ENCODE measurements at regions not wholly inside any gene's neighbourhood (a gene's known extent, or its start where the extent isn't known, plus 50 kb on each side); places are given as distances from the start of the nearest gene placed in this dataset.

DNA sequence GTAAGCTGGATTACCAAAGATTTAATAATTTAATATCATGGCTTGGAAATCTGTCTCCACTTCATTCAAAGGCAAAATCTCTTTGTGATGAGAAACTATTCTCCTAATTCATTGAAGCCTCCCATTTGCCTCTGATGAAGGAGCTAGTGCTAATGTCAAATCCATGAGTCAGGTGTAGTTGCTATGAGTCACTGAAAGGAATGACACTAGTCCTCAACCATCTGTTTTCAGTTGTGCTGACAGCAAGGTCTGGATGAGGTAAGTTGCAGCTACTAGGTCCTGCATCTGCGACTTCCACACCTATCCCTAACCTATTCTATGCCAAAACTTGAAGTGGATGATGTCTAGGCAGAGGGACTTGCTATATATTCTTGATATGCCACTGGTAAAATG is 324.0 kb upstream of the UBE2E3 start:
- DNase-seq, result no peak

DNA sequence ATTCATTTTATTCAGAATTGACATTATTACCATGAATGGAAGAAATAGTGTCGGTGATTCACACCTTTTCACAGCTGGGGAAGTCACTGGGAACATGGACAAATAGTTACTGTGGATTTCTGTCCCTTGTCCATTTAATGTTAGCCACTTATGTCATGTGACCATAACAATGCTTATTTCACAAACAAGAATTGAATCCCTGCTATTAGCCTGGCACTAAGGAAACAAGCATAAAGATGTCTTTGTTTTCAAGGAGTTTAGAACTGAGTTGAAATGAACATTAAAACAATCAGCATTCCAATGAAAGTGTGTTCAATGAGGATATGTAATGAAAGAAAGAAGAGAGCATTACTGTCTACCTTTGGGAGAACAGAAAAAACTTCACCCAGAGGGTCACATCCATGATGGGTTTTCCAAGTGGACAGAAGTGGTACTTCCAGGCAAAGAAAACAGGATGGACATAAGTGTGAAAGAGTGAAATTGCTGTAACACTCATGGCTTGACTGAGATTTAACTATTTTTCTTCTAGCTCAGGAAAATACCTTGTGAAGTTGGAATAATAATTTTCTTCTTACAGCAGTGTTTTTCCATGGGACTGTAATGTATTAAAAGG is 324.5 kb upstream of the UBE2E3 start:
- no peak for DNase-seq

DNA sequence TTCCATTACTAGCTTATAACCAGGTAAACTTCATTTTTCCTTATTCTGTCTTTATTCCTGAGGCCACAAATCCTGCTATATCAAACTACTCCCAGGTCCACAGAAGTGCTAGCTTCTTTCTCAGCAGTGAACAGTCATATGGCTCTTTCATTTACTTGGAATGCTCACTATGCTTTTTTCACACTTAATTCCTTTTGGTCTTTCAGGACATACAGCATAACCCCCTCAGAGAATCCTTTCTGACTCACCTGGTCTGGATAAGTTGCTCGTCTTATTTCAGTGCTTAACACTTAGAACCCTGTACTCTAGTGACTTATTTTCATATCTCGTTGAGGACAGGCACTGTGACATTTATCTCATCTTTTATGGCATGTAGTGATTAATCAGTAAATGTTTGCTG is 325.0 kb upstream of the UBE2E3 start:
- no peak for DNase-seq

DNA sequence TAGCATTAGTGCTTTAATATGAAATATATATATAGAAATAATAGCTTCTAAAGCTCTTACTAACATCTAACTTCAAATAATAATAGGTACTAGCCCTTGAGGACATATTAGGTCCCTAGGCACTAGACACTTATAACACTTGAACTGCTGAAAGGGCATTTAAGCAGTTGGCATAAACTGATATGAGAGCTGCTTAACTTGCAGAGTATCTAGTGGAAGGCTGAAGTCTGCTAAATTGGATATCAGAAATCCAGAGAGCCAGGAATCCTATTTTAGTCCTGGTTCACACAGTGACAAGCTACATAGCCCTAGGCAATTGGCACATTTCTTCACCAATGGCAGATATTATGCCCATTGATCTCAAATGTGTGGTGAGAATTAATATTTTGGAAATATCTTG is 326.9 kb upstream of the UBE2E3 start:
- DNase-seq, result no peak

DNA sequence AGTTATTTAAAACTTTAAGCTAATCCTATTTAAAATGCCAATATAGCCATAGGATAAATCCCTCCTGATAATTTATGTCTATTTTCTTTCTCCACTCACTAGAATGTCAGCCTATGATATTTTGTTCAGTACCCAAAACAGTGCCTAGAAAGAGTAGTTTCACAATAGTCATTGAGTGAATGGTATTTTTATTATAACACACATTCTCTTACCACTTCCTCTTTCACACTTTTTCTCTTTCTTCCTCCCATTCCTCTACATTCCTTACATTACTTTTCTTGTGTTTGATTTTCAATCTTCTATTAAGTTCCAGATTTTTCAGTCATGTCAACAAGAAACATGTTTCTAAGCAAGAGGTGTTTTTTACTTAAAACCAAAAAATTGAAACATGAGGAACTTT is 327.6 kb upstream of the UBE2E3 start:
- DNase-seq, result no peak

DNA sequence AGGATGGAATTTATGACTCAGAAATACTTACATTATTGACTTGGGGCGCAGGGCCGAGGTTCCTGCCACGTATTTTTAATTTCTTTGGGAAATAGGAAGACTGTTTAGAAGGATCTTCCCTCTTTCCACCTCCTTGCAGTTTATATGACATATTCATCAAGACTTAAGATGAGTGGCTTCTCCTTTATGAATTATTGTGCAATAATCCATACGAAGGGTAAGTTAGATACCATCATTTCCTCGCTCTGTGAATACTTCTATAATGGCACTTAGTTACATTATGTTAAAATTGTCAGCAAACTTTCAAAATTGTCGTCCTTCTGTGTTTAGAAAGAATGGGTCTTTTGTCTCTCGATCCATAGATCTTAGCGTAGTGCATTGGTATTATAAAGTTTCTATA is 328.8 kb upstream of the UBE2E3 start:
- DNase-seq, result no peak

DNA sequence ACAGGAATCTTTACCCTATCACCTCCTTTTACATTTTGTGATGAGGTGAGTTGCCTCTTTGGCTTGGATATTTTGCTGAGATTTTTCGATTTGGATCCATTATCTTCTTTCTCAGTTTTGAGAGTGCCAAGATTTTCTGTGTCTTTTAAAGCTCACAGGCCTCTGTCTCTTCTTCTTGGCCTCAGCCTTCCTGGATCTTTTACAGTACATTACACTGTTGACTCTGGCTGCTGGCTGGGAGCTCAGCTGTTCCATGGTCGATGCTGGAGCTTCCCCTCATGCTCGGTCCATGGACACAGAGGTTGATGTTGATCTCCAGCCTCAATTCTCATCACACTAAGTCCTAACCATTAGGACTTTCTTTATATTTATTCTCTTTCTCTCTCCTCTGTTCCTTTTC is 332.8 kb upstream of the UBE2E3 start:
- no peak for DNase-seq

DNA sequence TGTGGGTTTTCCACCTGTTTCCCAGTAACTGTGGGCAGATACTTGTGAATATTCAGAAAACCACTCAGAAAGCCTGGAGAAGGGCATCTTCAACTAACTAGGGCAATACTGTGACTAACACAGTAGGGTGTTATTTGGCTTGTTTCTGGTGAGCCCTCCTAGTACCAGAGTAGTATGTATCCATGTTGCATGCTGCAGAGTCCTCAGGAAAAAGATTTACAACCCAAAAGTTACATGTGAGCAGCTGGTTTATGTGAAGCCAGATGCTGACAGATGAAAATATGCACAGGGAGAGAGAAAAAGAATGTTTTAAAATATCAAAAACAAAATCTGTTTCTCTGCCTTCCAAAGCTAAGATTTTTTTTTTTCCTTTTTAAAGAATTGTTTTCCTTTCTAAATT is 333.2 kb upstream of the UBE2E3 start:
- DNase-seq, result no peak

DNA sequence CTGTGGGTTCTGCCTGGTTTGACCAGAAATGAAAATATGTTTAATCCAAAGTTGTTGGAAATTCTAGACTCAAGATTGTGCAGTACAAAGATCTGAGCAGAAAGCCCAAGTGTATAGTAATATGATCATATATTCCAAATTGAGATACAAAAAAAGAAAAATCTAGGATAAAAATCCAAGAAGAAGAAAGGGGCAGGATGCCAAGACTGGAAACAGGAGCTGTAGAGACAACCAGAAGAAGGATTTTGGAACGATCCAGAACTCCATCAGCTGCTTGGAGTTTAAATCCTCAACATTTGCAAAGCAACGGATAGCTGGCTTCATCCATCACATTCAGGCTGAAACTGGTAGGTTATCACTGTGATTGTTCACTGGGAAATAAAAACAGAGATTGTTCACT is 333.6 kb upstream of the UBE2E3 start:
- no peak for DNase-seq

DNA sequence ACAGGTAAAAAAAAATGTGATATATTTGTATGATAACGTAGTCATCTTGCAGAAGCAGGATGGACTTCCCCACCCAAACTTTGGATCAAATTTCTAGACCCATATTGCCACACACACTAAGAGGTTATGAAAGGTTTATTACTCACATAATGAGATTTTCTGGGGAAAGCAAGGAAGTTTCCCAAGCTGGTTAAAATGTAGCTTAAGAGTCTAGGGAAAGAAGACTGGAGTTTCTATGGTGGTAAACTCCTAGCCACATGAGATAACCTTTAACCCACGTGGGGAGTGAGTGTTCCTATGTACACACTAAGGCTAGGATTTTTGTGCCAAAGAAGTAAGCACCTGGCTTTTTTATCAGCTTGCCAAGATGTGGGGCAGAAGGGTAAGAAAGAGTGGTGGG is 335.7 kb upstream of the UBE2E3 start:
- DNase-seq, result no peak

DNA sequence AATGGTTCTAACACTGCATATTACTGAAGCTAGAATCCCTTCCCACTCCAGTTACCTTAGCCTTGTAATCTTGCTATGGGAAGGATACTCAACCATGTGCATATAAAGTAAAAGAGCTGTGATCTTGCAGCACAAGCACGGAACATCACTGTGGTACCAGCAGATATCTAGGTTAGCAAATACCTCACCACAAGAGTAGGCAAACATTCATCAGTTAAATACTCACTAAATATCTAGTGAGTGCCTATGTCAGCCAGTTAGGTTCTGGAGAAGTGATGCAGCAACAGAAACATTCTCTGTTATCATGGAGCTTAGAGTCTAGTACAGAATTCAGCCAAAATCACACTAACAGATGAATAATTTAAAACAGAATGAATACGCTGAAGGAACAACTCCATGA is 349.6 kb upstream of the UBE2E3 start:
- no peak for DNase-seq

DNA sequence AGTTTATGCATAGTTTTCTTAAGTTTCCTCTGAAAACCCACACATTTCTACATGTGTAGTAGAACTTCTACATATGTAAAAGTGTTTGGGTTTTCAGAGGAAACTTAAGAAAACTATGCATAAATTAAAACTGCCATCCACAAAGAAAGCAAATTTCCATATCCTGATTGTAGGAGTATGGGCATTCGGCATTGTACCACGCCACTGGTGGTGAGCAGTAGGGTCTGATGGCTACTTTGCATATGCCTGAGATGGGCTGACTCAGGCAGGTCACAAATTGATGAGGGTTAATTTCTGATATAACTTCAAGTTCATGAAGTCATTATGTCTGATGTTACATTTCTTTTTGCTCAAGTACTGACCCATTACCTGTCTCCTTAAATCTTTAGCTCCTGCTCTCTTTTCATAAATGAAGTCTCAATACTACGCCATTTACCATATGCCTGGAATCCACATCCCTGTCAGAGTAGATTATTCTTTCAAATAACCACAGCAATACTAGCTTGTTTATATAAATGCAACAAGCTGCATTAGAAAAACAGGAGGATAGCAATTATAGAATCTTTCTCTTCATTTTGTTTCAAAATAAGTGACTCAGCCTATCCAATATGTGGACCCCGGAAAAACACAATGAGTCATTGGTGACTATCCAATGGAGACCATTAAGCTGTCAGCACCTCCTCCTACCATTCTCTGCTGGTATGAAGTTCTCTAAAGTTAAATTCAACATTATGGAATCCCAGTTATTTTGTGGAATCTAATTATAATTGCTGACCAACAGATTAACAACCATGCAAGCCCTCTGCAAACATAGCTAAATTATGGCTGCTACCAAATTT is 355.2 kb upstream of the UBE2E3 start:
- no peak for DNase-seq

DNA sequence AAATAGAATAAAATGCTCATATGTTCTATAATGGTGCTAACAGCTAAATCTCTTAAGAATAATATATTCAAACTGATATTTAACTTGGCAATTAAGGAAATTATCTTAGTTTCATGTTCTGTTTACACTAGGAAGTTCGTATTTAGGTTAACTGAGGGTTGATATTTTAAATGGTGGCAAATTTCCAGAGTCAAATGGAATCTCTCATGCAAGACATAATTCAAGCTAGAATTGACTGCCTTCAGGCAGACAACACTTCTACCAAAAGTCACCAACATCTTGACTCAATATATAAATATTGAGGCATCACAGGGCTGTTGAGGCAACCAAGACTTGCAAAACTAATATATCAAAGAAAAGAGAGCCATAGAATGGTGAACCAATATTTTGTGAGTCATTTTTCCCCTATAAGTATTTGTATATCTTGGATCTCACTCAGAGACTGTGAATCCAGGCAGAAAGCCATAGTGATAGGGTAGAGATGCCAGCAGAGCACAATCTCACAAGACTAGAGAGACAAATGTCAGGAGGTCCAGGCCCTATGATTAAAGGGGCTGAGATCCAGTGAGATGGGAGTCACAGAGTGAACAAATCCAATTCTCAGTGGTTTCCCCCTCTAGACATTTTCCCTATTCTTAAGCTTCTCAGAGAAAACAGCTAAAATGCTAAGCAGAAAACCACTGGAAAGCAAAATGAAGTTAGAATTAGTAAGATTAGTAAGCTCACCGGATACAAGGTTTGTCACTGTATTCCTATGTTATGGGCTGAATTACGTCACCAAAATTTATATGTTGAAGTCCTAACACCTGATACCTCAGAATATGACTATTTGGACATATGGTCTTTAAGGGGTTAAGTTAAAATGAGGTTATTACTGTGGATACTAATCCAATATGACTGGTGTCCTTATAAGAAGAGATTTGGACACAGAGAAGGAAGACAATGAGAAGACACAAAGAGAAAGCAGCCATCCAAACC is 358.2 kb upstream of the UBE2E3 start:
- no peak for DNase-seq

DNA sequence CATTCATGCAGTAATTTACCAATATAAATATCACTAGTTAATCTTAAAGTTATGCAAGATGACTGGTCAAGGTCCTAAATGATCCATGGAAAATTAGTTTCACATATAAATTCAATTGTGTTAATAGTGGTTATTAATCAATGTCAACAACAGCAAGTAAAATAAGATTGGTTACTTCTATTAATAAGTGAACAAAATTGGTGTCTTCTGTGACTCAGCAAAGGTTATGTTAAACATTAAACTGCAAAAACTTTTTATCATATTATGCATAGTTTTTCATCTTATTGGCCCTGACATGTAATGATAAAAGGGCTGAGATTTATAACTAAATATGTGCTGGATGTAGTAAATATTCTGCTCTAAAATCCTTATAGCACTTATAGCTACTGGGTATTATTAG is 359.0 kb upstream of the UBE2E3 start:
- no peak for DNase-seq

DNA sequence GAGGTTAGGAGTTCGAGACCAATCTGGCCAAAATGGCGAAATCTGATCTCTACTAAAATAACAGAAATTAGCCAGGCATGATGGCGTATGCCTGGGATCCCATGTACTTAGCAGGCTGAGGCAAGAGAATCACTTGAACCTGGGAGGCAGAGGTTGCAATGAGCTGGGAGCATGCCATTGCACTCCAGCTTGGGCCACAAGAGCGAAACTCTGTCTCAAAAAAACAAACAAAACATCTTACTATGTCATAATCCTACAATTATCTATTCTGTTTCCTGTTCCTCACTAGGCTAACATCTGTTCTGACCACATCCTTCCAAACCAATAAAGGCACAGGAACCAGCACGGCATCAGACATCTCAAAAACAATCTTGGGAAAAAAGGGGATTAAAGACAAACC is 361.8 kb upstream of the UBE2E3 start:
- no peak for DNase-seq

DNA sequence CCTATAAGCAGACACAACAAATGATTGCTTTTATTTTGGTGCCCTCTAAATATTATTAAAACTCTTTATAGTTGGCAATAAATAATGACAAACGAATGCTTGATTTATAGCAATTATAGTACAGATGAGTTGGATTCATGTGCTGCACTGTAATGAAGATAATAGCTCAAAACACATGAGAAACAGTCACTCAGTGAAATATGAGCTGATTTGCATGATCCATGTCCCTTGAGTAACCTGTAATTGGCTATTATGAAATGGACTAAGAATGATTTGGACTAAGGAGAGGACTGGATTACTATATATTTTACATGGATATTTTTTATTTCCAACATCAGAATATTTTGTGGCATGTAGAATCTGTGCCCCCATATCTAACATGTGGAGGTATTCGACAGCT is 365.6 kb upstream of the UBE2E3 start:
- no peak for DNase-seq

DNA sequence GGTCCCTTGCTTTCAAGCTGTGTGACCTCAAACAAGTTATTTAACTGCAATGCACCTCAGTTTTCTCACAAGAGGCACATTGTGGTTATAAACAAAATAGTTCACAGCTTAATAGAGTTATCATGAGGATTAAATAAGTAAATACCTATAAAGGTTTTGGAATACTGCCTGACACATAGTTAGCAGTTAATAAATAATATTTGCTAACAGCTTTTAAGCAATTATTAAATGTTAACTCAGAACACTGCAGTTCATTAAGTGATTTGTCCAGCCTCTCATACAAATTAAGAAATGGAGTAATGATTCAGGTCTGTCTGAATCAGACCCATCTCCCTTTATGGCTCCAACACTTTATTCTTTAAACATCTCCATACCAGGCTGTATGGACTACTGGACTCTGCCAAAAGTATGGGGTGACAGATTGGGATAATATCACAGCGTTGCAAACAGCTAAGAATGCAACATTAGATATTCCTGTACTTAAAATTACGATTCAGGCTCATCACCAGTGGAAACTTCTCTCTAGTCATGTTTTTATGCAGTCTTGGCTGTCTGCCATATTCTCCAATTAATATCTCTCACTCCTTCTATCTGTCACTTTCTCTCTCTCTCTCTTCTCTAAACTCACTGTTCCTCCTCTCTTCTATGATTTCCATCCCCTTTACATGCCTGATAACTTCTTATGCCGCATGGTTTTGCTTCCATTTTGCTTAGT is 370.6 kb upstream of the UBE2E3 start:
- DNase-seq, result no peak

DNA sequence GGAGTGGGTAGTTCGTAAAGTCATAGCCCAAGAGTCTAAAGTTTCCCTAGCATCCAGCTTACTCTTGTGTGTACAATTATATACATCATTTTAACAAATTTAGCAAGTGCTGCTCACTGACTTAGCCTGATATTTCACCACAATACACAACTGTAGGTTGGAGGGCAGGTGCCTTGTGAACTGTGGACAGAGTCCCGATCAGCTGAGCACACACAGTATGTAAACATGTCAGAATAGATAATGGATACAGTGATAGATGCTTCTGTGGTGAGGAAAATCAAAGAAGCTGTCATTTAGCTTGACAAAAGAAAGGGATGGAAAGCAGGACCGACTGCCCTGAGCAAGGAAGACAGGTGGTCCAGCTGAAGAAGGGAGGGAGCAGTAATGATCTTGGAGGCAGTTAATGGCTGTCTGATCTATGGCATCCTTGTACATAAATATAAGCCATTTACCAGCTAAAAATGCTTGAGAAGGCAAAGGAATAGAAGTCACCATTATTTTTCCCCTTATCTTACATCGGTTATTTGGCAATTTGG is 372.8 kb upstream of the UBE2E3 start:
- DNase-seq, result no peak

DNA sequence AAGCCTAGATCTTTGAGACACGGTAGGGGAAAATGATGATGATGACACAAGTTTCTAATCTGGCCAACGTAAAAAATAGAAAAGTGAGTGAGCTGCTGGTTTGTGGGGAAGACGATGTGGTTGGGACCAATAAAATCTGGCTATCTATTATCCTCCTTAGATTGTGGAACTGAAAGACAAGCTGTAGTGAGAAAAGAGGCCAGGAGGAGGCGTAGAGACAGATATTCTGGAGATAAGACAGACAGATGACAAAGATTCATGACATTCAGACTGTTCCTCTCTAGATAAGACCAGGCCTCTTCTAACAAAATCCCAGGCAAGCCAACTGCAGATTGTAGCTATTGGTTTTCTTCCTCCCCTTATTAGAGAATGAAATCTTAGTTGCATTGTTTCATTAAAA is 376.3 kb upstream of the UBE2E3 start:
- DNase-seq, result no peak

DNA sequence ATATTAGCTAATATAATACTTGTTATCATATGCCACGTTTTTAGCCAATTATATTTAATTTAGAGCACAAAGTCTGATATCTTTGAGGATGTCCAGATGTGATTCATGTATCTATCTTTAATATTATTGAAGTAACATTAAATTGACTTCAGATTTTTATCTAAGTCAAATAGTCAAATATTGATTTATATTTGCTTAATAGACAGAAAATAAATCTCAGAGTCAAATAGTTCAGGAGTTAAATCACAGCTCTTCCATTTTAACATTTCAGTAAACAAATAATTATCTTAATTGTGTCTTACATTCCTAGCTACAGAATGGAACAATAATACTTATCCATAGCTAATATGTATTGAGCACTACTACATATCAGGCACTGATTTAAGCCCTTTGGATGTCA is 379.4 kb upstream of the UBE2E3 start:
- no peak for DNase-seq

DNA sequence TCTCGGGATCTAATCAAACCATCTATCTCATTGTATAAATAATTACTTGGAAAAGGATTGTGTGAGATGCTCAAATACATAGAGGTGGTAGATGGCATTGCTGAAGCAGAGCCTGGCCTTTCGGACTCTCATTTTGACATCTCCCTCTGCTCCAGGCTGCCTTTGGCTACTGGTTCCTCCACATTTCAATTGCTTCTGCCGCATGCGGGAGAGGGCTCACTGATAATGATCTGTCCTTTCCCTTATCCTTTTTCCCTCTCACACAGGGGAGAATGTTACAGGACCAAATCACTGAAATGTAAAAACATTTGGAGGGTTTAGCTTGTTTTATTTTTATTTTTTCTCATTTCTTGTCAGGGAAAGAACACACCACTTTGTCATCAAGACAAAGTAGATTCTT is 380.6 kb upstream of the UBE2E3 start:
- no peak for DNase-seq

DNA sequence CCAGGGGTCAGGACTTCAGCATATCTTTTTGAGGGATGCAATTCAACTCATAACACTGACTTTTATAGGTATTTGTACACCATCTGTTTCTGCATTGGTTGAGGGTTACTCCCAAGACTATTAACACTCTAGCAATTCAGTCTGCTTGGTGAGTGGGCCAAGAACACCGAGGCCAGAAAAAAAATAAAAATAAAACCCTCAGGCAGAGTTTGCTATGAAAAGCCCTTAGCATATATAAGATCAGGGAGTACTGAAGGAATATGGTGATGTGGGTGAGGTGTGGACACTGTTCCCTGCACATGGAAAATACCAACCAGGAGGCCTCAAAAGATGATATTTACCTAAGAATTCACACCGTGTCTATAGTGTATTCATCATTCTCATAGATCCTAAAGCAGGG is 383.2 kb upstream of the UBE2E3 start:
- DNase-seq, result no peak

DNA sequence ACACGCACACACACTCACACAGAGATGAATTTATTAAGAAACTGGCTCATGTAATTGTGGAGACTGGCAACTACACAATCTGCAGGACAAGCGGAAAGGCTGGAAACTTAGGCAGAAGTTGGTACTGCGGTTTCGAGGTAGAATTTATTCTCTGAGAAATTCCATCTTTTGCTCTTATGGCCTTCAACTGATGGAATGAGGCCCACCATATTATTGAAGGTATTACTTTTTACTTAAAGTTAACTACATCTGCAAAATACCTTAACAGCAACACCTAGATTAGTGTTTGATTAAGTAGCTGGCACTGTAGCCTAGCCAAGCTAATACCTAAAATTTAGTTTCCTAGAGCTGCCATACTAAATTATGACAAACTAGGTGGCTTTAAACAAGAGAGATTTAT is 384.0 kb upstream of the UBE2E3 start:
- no peak for DNase-seq
